ENCODE measurements at regions not wholly inside any gene's neighbourhood (a gene's known extent, or its start where the extent isn't known, plus 50 kb on each side); places are given as distances from the start of the nearest gene placed in this dataset.

- DNase-seq (ENCODE audit: low read depth in 2 of 2) = no peak
These were observed 68.4 kb upstream of the CD96 start for GRCh38 chr3:111473550-111473949.

GRCh38 chr3:111476701-111477100 is 65.3 kb upstream of the CD96 start:
- no peak for DNase-seq (ENCODE audit: low read depth in 2 of 2)

GRCh38 chr3:111480091-111480490 is 61.9 kb upstream of the CD96 start:
- no peak for DNase-seq (ENCODE audit: low read depth in 2 of 2)

GRCh38 chr3:111481551-111481950 is 60.4 kb upstream of the CD96 start:
- DNase-seq (ENCODE audit: low read depth in 2 of 2) = peak in 1 of 2 experiments; percentile 5

- no peak for DNase-seq (ENCODE audit: low read depth in 2 of 2)
These were observed 59.4 kb upstream of the CD96 start for GRCh38 chr3:111482574-111482973.

GRCh38 chr3:111485086-111485485 is 56.9 kb upstream of the CD96 start:
- DNase-seq (ENCODE audit: low read depth in 2 of 2) = no peak

All from fibroblast of skin of left quadriceps (primary cell).